C4-2B (cell line): ENCODE measurements at regions not wholly inside any gene's neighbourhood (a gene's known extent, or its start where the extent isn't known, plus 50 kb on each side); places are given as distances from the start of the nearest gene placed in this dataset.

Experiments
- ZFX ChIP-seq: fragments of 450-650 bp; IDR thresholded peaks from 2 replicates; pipeline ENCODE4 v1.6.1; 2017
- TF ChIP-seq, protein P1 (sequence below): fragments of 450-650 bp; conservative IDR thresholded peaks from 2 replicates; pipeline ENCODE4 v1.5.1; 2017; ENCODE audit warnings: mild to moderate bottlenecking

DNA sequence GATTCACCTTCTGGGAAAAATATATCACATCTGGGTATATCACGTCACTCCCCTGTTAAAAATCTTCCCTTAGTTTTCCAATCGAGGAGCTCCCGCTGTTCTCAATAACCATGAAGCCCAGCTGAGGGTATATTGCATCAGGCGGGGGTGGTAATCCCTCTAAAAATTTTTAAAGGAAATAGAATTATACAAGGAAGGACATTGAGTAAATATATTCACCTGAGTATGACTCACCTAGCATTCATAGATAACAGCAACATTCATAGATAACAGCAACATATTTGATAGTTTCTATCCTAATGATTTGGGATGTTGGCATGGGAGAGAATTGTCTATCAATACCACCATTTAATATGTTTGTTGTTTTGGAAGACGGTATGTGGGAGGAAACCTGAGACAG is 473.6 kb downstream of the RMST start:
- TF ChIP-seq, protein P1, sequence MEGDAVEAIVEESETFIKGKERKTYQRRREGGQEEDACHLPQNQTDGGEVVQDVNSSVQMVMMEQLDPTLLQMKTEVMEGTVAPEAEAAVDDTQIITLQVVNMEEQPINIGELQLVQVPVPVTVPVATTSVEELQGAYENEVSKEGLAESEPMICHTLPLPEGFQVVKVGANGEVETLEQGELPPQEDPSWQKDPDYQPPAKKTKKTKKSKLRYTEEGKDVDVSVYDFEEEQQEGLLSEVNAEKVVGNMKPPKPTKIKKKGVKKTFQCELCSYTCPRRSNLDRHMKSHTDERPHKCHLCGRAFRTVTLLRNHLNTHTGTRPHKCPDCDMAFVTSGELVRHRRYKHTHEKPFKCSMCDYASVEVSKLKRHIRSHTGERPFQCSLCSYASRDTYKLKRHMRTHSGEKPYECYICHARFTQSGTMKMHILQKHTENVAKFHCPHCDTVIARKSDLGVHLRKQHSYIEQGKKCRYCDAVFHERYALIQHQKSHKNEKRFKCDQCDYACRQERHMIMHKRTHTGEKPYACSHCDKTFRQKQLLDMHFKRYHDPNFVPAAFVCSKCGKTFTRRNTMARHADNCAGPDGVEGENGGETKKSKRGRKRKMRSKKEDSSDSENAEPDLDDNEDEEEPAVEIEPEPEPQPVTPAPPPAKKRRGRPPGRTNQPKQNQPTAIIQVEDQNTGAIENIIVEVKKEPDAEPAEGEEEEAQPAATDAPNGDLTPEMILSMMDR, result no peak
- no peak for TF ChIP-seq ZFX
